Ishikawa (cell line): ENCODE measurements at regions not wholly inside any gene's neighbourhood (a gene's known extent, or its start where the extent isn't known, plus 50 kb on each side); places are given as distances from the start of the nearest gene placed in this dataset.

Source experiments
- CEBPB ChIP-seq: IDR thresholded peaks from 2 replicates; pipeline ENCODE4 v1.6.1; 2012
- CREB1 ChIP-seq: IDR thresholded peaks from 2 replicates; pipeline ENCODE4 v1.6.1; 2012; ENCODE audit warnings: low read depth
- EGR1 ChIP-seq: IDR thresholded peaks from 2 replicates; pipeline ENCODE4 v1.6.1; 2012
- EP300 ChIP-seq: IDR thresholded peaks from 2 replicates; pipeline ENCODE4 v1.6.1; 2012; ENCODE audit warnings: borderline replicate concordance
- FOXM1 ChIP-seq: IDR thresholded peaks from 2 replicates; pipeline ENCODE4 v1.6.1; 2012; ENCODE audit warnings: low read depth, borderline replicate concordance
- TAF1 ChIP-seq: IDR thresholded peaks from 2 replicates; pipeline ENCODE4 v1.6.1; 2012; ENCODE audit warnings: low read depth, mild to moderate bottlenecking
- YY1 ChIP-seq: IDR thresholded peaks from 2 replicates; pipeline ENCODE4 v1.6.1; 2012; ENCODE audit warnings: low read depth

DNA sequence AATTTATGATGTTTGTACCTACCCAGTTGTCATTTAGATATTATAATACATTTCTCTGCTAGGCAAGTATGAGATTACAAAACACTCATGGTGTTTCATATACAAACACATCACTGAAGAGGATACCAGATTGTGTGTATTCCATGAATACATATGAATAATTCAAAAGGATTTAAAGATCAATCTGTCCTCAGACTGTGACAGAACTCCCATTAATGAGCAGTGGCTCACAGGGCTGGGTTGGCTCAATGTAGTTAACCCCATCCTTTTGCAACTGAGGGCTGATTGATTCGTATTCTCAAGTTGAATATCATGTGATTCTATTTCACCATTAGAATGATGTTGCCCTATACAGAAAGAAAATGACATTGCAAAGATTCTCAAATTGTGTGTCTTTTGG lies 79.6 kb upstream of the SPANXN2 start:
- TF ChIP-seq EP300 (no peak), FOXM1 (no peak), YY1 (no peak), CREB1 (no peak), TAF1 (no peak), CEBPB (no peak), EGR1 (no peak)
